ENCODE measurements at regions not wholly inside any gene's neighbourhood (a gene's known extent, or its start where the extent isn't known, plus 50 kb on each side); places are given as distances from the start of the nearest gene placed in this dataset.

DNA sequence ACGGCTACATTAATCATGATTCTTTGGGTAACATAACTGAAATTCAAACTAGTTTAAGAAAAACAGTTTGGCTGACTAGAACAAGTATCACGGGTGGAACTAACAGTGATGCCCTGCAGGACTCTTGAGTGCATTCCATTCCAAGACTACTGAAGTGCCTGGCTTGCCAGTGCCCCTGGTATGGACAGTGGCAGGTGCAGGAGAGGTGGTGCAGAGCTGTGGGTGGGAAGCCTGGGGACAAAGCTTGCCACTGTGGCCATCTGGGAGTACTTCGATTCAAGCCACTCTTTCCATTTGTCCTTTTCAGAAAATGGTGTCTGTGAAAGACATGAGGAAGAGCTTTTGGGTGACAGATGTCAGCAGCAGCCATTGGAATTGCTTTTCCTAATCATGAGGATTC is 166.5 kb downstream of the RRAGC start (continued):
- TF ChIP-seq ZNF609 (CRISPR knock-in tag; IDR thresholded peaks at IDR 0.05; ENCODE audit: borderline replicate concordance) (no peak), NFATC3 (IDR thresholded peaks at IDR 0.05) (no peak), ZBTB5 (IDR thresholded peaks at IDR 0.05) (no peak), ZNF217 (CRISPR knock-in tag; IDR thresholded peaks at IDR 0.05) (no peak), CBX1 (IDR thresholded peaks at IDR 0.05; ENCODE audit: low read depth) (no peak), ZNF3 (CRISPR knock-in tag; IDR thresholded peaks at IDR 0.05) (no peak), CHD2 (IDR thresholded peaks at IDR 0.05; ENCODE audit: low read depth, low read length) (no peak), ARID1B (IDR thresholded peaks at IDR 0.05) (no peak), CEBPB (tag; IDR thresholded peaks at IDR 0.05) (no peak), GTF2A2 (tag; IDR thresholded peaks at IDR 0.05) (no peak)
- TF ChIP-seq, protein P1, sequence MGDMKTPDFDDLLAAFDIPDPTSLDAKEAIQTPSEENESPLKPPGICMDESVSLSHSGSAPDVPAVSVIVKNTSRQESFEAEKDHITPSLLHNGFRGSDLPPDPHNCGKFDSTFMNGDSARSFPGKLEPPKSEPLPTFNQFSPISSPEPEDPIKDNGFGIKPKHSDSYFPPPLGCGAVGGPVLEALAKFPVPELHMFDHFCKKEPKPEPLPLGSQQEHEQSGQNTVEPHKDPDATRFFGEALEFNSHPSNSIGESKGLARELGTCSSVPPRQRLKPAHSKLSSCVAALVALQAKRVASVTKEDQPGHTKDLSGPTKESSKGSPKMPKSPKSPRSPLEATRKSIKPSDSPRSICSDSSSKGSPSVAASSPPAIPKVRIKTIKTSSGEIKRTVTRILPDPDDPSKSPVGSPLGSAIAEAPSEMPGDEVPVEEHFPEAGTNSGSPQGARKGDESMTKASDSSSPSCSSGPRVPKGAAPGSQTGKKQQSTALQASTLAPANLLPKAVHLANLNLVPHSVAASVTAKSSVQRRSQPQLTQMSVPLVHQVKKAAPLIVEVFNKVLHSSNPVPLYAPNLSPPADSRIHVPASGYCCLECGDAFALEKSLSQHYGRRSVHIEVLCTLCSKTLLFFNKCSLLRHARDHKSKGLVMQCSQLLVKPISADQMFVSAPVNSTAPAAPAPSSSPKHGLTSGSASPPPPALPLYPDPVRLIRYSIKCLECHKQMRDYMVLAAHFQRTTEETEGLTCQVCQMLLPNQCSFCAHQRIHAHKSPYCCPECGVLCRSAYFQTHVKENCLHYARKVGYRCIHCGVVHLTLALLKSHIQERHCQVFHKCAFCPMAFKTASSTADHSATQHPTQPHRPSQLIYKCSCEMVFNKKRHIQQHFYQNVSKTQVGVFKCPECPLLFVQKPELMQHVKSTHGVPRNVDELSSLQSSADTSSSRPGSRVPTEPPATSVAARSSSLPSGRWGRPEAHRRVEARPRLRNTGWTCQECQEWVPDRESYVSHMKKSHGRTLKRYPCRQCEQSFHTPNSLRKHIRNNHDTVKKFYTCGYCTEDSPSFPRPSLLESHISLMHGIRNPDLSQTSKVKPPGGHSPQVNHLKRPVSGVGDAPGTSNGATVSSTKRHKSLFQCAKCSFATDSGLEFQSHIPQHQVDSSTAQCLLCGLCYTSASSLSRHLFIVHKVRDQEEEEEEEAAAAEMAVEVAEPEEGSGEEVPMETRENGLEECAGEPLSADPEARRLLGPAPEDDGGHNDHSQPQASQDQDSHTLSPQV (IDR thresholded peaks at IDR 0.05) = no peak

Data from K562 (cell line).